ENCODE measurements at regions not wholly inside any gene's neighbourhood (a gene's known extent, or its start where the extent isn't known, plus 50 kb on each side); places are given as distances from the start of the nearest gene placed in this dataset.

GRCh38 chr7:96579119-96579518, 130.5 kb downstream of the SEM1 start:
- Histone ChIP-seq H3K9me3 (replicated peaks; ENCODE audit: control insufficient read depth, insufficient read depth, low read length) (no peaks in the 10 kb centered on the region), H3K27ac (ENCODE audit: insufficient read depth, low read depth, low read length) (no peak overlapping the region), H3K4me1 (ENCODE audit: control insufficient read depth, extremely low read depth, insufficient read depth, low read length) (no peaks in the 10 kb centered on the region), H4K20me1 (replicated peaks; ENCODE audit: control insufficient read depth, extremely low read depth, insufficient read depth, low read length) (no peaks in the 10 kb centered on the region), H3K9ac (replicated peaks; ENCODE audit: extremely low read depth, insufficient read depth, low read length) (no peak overlapping the region), H2AFZ (ENCODE audit: low read depth, low read length) (no peak overlapping the region), H3K79me2 (ENCODE audit: control insufficient read depth, insufficient read depth, low read length) (no peaks in the 10 kb centered on the region), H3K36me3 (ENCODE audit: control insufficient read depth in 2 of 2, extremely low read depth in 1 of 2, insufficient read depth in 2 of 2, low read length in 2 of 2) (no peaks in the 10 kb centered on the region), H3K4me3 (replicated peaks in 1 of 3; ENCODE audit: insufficient read depth in 1 of 3, low read depth in 1 of 3, low read length in 3 of 3) (no peak overlapping the region), H3K27me3 (ENCODE audit: control insufficient read depth in 2 of 2, insufficient read depth in 2 of 2, low read length in 2 of 2) (no peaks in the 10 kb centered on the region), H3K9me1 (replicated peaks; ENCODE audit: control insufficient read depth, extremely low read depth, insufficient read depth, low read length) (no peaks in the 10 kb centered on the region), H3K4me2 (ENCODE audit: insufficient read depth, low read length) (no peak overlapping the region)
- intact Hi-C loops (cut with micrococcal nuclease) = no loop called here
- FAIRE-seq (no peak), DNase-seq (ENCODE audit: low read depth, low spot score) (no peak)
- dilution Hi-C loops (cut with MboI; ENCODE audit: extremely low pct_ligation_motif_present, low sequenced_read_pairs) = no loop called here
- TF ChIP-seq POLR2AphosphoS5 (IDR thresholded peaks at IDR 0.05; ENCODE audit: insufficient read depth, low read depth, low read length) = no peak
- TF ChIP-seq MYC (IDR thresholded peaks at IDR 0.05; ENCODE audit: low read depth, low read length) = no peak
- TF ChIP-seq POLR2A (IDR thresholded peaks at IDR 0.05; ENCODE audit: low read depth, low read length) = no peak
- no peak for TF ChIP-seq CTCF (IDR thresholded peaks at IDR 0.05; ENCODE audit: extremely low read depth in 1 of 2, insufficient read depth in 1 of 2, low read depth in 1 of 2, low read length in 2 of 2)
- TF ChIP-seq JUN (IDR thresholded peaks at IDR 0.05; ENCODE audit: borderline replicate concordance, insufficient read depth, insufficient read length, low read depth) = no peak
- no peak for TF ChIP-seq EZH2 (IDR thresholded peaks at IDR 0.05; ENCODE audit: borderline replicate concordance, low read depth, low read length, severe bottlenecking)
- no peak for TF ChIP-seq FOS (IDR thresholded peaks at IDR 0.05; ENCODE audit: borderline replicate concordance, insufficient read depth, low read length)
- no peak for TF ChIP-seq GATA2 (IDR thresholded peaks at IDR 0.05; ENCODE audit: insufficient read depth, insufficient read length, low read depth, low read length)
- no peak for TF ChIP-seq MAX (IDR thresholded peaks at IDR 0.05; ENCODE audit: insufficient read depth, insufficient read length)
- no TSS peak for BruUV-seq (replicated peaks)
- ChIA-PET POLR2A (no interaction called here), CTCF (no interaction called here)
